MM.1S (cell line): ENCODE measurements at regions not wholly inside any gene's neighbourhood (a gene's known extent, or its start where the extent isn't known, plus 50 kb on each side); places are given as distances from the start of the nearest gene placed in this dataset.

ENCODE experiments used
- DNase-seq: peaks from one replicate; pipeline ENCODE4 v3.0.0-alpha.2; 2015
- H2AFZ ChIP-seq: fragments of 300-600 bp; sonication (generic); 2 replicates; pipeline ENCODE4 v1.6.0; 2016; ENCODE audit warnings: antibody characterized with exemption, low read length
- H3F3A ChIP-seq: fragments of 300-600 bp; sonication (generic); 2 replicates; pipeline ENCODE4 v1.6.1; 2016; ENCODE audit warnings: mild to moderate bottlenecking, antibody characterized with exemption, low read length, moderate library complexity, mixed read lengths; ENCODE audit not compliant: insufficient read depth
- H3K27ac ChIP-seq: fragments of 300-600 bp; sonication (generic); 2 replicates; pipeline ENCODE4 v1.5.1; 2016; ENCODE audit warnings: mild to moderate bottlenecking, low read length
- H3K27me3 ChIP-seq: fragments of 300-600 bp; sonication (generic); replicated peaks from 2 replicates; pipeline ENCODE4 v1.6.0; 2016; ENCODE audit warnings: low read length; ENCODE audit not compliant: insufficient read depth
- H3K36me3 ChIP-seq: fragments of 300-600 bp; sonication (generic); replicated peaks from 2 replicates; pipeline ENCODE4 v1.6.1; 2016; ENCODE audit warnings: mild to moderate bottlenecking, low read length, mixed read lengths; ENCODE audit not compliant: insufficient read depth
- H3K4me1 ChIP-seq: fragments of 300-600 bp; sonication (generic); 2 replicates; pipeline ENCODE4 v1.6.1; 2016; ENCODE audit warnings: low read length, mixed read lengths
- H3K4me2 ChIP-seq: fragments of 300-600 bp; sonication (generic); 2 replicates; pipeline ENCODE4 v1.6.0; 2016; ENCODE audit warnings: low read depth, low read length
- H3K4me3 ChIP-seq: fragments of 300-600 bp; sonication (generic); 2 replicates; pipeline ENCODE4 v1.5.1; 2016; ENCODE audit warnings: low read length, mixed read lengths
- H3K79me2 ChIP-seq: fragments of 300-600 bp; sonication (generic); 2 replicates; pipeline ENCODE4 v1.6.1; 2016; ENCODE audit warnings: mixed run types, low read length, mixed read lengths
- H3K9ac ChIP-seq: fragments of 300-600 bp; sonication (generic); 2 replicates; pipeline ENCODE4 v1.6.1; 2016; ENCODE audit warnings: low read length, mixed read lengths
- H3K9me2 ChIP-seq: fragments of 300-600 bp; sonication (generic); replicated peaks from 2 replicates; pipeline ENCODE4 v1.6.1; 2016; ENCODE audit warnings: mild to moderate bottlenecking, low read length, mixed read lengths; ENCODE audit not compliant: insufficient read depth
- H3K9me3 ChIP-seq: fragments of 300-600 bp; sonication (generic); replicated peaks from 2 replicates; pipeline ENCODE4 v1.6.1; 2016; ENCODE audit warnings: mild to moderate bottlenecking, low read length, mixed read lengths; ENCODE audit not compliant: insufficient read depth
- H4K20me1 ChIP-seq: fragments of 300-600 bp; sonication (generic); 2 replicates; pipeline ENCODE4 v1.6.1; 2016; ENCODE audit warnings: mild to moderate bottlenecking, low read length, moderate library complexity, mixed read lengths; ENCODE audit not compliant: insufficient read depth
- CTCF ChIP-seq: fragments of 300-600 bp; sonication (generic); IDR thresholded peaks from 2 replicates; pipeline ENCODE4 v1.5.1; 2016; ENCODE audit warnings: antibody characterized with exemption, low read length, mixed read lengths
- EZH2 ChIP-seq: fragments of 300-600 bp; sonication (generic); optimal IDR thresholded peaks from 2 replicates; pipeline ENCODE3; 2017; ENCODE audit warnings: low read depth, mild to moderate bottlenecking, antibody characterized with exemption, low read length, mixed read lengths
- EZH2phosphoT487 ChIP-seq: fragments of 300-600 bp; sonication (generic); IDR thresholded peaks from 2 replicates; pipeline ENCODE4 v1.6.1; 2018; ENCODE audit warnings: antibody characterized with exemption, low read length

- no peaks in the 10 kb centered on the region for H3K27me3 ChIP-seq
- H3K9ac ChIP-seq: no peak overlapping the region
- no peak overlapping the region for H2AFZ ChIP-seq
- no peaks in the 10 kb centered on the region for H3K9me3 ChIP-seq
- no peak overlapping the region for H3K27ac ChIP-seq
- H3K36me3 ChIP-seq: no peaks in the 10 kb centered on the region
- H3K9me2 ChIP-seq: no peaks in the 10 kb centered on the region
- no peak for DNase-seq
- H4K20me1 ChIP-seq: no peaks in the 10 kb centered on the region
- no peak overlapping the region for H3K4me3 ChIP-seq
- no peaks in the 10 kb centered on the region for H3K79me2 ChIP-seq
- no peak overlapping the region for H3K4me2 ChIP-seq
- no peaks in the 10 kb centered on the region for H3K4me1 ChIP-seq
- TF ChIP-seq EZH2 (no peak), CTCF (no peak), EZH2phosphoT487 (no peak)
- H3F3A ChIP-seq: no peaks in the 10 kb centered on the region
These were observed 495.4 kb downstream of the OTOL1 start for GRCh38 chr3:161991901-161992540.

DNA sequence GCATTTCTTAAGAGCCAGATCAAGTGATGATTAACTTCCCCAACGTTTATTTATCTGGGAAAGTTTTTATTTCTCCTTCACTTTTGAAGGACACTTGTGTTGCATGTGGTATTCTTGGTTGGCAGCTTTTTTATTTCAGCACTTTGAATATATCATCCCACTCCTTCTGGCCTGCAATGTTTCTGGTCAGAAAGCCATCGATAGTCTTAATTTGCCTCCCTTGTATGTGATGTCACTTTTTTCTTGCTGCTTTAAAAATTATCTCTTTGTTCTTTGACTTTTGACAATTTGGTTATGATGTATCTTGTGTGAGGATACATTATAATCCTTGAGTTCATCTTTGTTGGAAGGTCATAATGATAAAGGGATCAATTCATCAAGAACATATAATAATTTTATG, 503.2 kb downstream of the OTOL1 start:
- DNase-seq: no peak
- H3K4me1 ChIP-seq: no peaks in the 10 kb centered on the region
- TF ChIP-seq EZH2: no peak
- no peak for TF ChIP-seq EZH2phosphoT487
- no peak for TF ChIP-seq CTCF
- H3K9me2 ChIP-seq: no peaks in the 10 kb centered on the region
- H3F3A ChIP-seq: no peaks in the 10 kb centered on the region
- H3K27me3 ChIP-seq: no peaks in the 10 kb centered on the region
- no peaks in the 10 kb centered on the region for H4K20me1 ChIP-seq
- no peak overlapping the region for H3K4me2 ChIP-seq
- H3K9me3 ChIP-seq: no peaks in the 10 kb centered on the region
- H3K79me2 ChIP-seq: no peaks in the 10 kb centered on the region
- H3K27ac ChIP-seq: no peak overlapping the region
- H3K9ac ChIP-seq: no peak overlapping the region
- H3K4me3 ChIP-seq: no peak overlapping the region
- no peaks in the 10 kb centered on the region for H3K36me3 ChIP-seq
- H2AFZ ChIP-seq: no peak overlapping the region

DNA sequence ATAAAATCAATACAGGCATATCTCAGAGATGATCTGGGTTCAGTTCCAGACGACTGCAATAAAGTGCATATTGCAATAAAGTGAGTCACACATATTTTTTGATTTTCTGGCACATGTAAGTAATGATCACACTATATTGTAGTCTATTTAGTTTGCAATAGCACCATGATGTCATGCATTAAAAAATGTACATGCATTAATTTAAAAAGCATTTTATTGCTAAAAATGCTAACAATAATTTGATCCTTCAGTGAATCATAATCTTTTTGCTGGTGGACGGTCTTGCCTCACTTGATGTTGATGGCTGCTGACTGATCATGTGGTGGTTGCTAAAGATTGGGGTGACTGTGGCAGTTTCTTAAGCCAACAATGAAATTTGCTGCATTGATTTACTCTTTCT, 511.1 kb downstream of the OTOL1 start:
- no peak overlapping the region for H2AFZ ChIP-seq
- no peaks in the 10 kb centered on the region for H3K36me3 ChIP-seq
- no peak overlapping the region for H3K4me2 ChIP-seq
- H3K27ac ChIP-seq: no peak overlapping the region
- H3K9me3 ChIP-seq: no peaks in the 10 kb centered on the region
- no peaks in the 10 kb centered on the region for H4K20me1 ChIP-seq
- no peaks in the 10 kb centered on the region for H3F3A ChIP-seq
- TF ChIP-seq EZH2phosphoT487 (no peak), CTCF (no peak), EZH2 (no peak)
- no peak for DNase-seq
- H3K9ac ChIP-seq: no peak overlapping the region
- no peaks in the 10 kb centered on the region for H3K4me1 ChIP-seq
- no peaks in the 10 kb centered on the region for H3K27me3 ChIP-seq
- no peak overlapping the region for H3K4me3 ChIP-seq
- no peaks in the 10 kb centered on the region for H3K9me2 ChIP-seq
- H3K79me2 ChIP-seq: no peaks in the 10 kb centered on the region
